ENCODE measurements at regions not wholly inside any gene's neighbourhood (a gene's known extent, or its start where the extent isn't known, plus 50 kb on each side); places are given as distances from the start of the nearest gene placed in this dataset.

DNA sequence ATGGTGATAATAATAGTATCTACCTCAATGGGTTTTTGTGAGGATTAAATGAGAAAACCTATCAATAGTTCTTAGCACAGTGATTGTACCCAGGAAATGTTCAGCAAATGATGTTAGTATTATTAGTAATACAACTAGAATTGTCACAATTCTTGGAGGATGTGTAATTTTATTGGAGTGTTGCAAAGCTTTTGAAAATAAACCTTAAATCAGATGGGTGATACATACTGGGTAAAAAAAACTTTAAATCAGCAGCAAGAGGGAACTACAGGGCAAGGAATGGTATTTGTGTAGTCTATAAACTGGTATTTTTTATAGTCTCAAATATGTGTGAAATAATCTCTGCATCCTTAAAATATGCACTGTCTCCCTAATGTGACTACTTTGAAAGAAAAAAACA, 371.6 kb downstream of the PIK3R1 start:
- TF ChIP-seq ZFP3 (CRISPR knock-in tag; IDR thresholded peaks at IDR 0.05) (no peak), TCF4 (CRISPR knock-in tag; IDR thresholded peaks at IDR 0.05; ENCODE audit: borderline replicate concordance) (no peak), ZNF8 (CRISPR knock-in tag; IDR thresholded peaks at IDR 0.05) (no peak), BACH2 (CRISPR knock-in tag; IDR thresholded peaks at IDR 0.05; ENCODE audit: borderline replicate concordance) (no peak), OSR1 (CRISPR knock-in tag; IDR thresholded peaks at IDR 0.05) (no peak), ZC3H10 (CRISPR knock-in tag; IDR thresholded peaks at IDR 0.05) (no peak), SNAI2 (CRISPR knock-in tag; IDR thresholded peaks at IDR 0.05) (no peak)
- TF ChIP-seq, protein P1, sequence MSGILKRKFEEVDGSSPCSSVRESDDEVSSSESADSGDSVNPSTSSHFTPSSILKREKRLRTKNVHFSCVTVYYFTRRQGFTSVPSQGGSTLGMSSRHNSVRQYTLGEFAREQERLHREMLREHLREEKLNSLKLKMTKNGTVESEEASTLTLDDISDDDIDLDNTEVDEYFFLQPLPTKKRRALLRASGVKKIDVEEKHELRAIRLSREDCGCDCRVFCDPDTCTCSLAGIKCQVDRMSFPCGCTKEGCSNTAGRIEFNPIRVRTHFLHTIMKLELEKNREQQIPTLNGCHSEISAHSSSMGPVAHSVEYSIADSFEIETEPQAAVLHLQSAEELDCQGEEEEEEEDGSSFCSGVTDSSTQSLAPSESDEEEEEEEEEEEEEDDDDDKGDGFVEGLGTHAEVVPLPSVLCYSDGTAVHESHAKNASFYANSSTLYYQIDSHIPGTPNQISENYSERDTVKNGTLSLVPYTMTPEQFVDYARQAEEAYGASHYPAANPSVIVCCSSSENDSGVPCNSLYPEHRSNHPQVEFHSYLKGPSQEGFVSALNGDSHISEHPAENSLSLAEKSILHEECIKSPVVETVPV (CRISPR knock-in tag; IDR thresholded peaks at IDR 0.05): no peak
- TF ChIP-seq, protein P2, sequence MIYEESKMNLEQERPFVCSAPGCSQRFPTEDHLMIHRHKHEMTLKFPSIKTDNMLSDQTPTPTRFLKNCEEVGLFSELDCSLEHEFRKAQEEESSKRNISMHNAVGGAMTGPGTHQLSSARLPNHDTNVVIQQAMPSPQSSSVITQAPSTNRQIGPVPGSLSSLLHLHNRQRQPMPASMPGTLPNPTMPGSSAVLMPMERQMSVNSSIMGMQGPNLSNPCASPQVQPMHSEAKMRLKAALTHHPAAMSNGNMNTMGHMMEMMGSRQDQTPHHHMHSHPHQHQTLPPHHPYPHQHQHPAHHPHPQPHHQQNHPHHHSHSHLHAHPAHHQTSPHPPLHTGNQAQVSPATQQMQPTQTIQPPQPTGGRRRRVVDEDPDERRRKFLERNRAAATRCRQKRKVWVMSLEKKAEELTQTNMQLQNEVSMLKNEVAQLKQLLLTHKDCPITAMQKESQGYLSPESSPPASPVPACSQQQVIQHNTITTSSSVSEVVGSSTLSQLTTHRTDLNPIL (CRISPR knock-in tag; IDR thresholded peaks at IDR 0.05; ENCODE audit: low read depth): no peak
- TF ChIP-seq, protein P3, sequence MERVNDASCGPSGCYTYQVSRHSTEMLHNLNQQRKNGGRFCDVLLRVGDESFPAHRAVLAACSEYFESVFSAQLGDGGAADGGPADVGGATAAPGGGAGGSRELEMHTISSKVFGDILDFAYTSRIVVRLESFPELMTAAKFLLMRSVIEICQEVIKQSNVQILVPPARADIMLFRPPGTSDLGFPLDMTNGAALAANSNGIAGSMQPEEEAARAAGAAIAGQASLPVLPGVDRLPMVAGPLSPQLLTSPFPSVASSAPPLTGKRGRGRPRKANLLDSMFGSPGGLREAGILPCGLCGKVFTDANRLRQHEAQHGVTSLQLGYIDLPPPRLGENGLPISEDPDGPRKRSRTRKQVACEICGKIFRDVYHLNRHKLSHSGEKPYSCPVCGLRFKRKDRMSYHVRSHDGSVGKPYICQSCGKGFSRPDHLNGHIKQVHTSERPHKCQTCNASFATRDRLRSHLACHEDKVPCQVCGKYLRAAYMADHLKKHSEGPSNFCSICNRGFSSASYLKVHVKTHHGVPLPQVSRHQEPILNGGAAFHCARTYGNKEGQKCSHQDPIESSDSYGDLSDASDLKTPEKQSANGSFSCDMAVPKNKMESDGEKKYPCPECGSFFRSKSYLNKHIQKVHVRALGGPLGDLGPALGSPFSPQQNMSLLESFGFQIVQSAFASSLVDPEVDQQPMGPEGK (CRISPR knock-in tag; IDR thresholded peaks at IDR 0.05; ENCODE audit: borderline replicate concordance): no peak
- TF ChIP-seq, protein P4, sequence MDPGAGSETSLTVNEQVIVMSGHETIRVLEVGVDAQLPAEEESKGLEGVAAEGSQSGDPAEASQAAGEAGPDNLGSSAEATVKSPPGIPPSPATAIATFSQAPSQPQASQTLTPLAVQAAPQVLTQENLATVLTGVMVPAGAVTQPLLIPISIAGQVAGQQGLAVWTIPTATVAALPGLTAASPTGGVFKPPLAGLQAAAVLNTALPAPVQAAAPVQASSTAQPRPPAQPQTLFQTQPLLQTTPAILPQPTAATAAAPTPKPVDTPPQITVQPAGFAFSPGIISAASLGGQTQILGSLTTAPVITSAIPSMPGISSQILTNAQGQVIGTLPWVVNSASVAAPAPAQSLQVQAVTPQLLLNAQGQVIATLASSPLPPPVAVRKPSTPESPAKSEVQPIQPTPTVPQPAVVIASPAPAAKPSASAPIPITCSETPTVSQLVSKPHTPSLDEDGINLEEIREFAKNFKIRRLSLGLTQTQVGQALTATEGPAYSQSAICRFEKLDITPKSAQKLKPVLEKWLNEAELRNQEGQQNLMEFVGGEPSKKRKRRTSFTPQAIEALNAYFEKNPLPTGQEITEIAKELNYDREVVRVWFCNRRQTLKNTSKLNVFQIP (CRISPR knock-in tag; IDR thresholded peaks at IDR 0.05; ENCODE audit: borderline replicate concordance, low read depth): no peak

Data from SK-N-SH treated with all-trans-retinoic acid at 6 μM for 48 hours (cell line).